ENCODE measurements at regions not wholly inside any gene's neighbourhood (a gene's known extent, or its start where the extent isn't known, plus 50 kb on each side); places are given as distances from the start of the nearest gene placed in this dataset.

- TF ChIP-seq, protein P1, sequence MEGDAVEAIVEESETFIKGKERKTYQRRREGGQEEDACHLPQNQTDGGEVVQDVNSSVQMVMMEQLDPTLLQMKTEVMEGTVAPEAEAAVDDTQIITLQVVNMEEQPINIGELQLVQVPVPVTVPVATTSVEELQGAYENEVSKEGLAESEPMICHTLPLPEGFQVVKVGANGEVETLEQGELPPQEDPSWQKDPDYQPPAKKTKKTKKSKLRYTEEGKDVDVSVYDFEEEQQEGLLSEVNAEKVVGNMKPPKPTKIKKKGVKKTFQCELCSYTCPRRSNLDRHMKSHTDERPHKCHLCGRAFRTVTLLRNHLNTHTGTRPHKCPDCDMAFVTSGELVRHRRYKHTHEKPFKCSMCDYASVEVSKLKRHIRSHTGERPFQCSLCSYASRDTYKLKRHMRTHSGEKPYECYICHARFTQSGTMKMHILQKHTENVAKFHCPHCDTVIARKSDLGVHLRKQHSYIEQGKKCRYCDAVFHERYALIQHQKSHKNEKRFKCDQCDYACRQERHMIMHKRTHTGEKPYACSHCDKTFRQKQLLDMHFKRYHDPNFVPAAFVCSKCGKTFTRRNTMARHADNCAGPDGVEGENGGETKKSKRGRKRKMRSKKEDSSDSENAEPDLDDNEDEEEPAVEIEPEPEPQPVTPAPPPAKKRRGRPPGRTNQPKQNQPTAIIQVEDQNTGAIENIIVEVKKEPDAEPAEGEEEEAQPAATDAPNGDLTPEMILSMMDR (IDR thresholded peaks at IDR 0.05) = no peak
- no peak for TF ChIP-seq POLR2A (IDR thresholded peaks at IDR 0.05)
These were observed 103.9 kb upstream of the CACNA1A start for GRCh38 chr19:13610039-13610691.

Data from thyroid gland (tissue), 4 donors.